Stimulated activated CD8-positive, alpha-beta memory T cell treated with anti-CD3 and anti-CD28 coated beads, Interleukin-7, amount 100 ng/mL, for 4 hours (primary cell): ENCODE measurements at regions not wholly inside any gene's neighbourhood (a gene's known extent, or its start where the extent isn't known, plus 50 kb on each side); places are given as distances from the start of the nearest gene placed in this dataset.

Experiments
- DNase-seq, 2 donors: peaks; one replicate each; pipeline ENCODE4 v3.0.0-alpha.2; 2020; ENCODE audit warnings: low read depth in 2 of 2

DNA sequence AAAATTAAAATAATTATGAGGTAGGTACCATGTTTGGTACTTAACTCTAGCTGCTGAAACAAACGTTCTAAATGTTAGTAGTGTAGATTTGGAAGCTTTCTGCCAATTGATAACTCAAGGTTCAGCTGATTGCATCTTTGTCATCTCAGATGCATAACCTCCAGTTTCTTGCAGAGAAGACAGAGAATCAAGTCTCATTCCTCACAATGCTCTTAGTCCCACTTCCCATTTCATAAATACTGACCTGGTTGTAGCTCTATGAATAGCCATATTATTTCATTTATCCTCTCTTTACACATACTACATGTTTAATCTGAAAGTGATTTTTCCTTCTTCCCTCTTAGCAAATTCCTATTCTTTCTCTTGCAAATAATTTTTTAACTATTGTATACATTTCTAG lies 178.5 kb upstream of the SETBP1 start:
- no peak for DNase-seq

DNA sequence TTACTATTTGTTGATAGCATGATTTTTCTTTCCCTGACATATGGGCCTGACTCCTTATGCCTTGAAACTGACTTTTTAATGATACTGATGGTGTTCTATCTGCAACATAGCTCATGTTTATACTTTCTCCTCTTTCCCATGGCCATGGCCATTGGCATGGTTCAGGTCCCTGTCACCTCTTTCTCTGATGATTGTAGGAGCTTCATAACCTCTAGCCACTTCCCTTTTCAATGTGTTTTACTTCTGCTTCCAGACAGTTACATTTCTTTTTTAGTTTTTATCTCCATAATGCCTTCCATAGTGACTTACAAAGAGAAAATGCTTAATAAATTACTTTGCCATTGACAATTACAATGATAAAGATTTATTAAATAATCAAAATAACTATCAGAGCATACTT lies 177.9 kb upstream of the SETBP1 start:
- DNase-seq, result no peak

DNA sequence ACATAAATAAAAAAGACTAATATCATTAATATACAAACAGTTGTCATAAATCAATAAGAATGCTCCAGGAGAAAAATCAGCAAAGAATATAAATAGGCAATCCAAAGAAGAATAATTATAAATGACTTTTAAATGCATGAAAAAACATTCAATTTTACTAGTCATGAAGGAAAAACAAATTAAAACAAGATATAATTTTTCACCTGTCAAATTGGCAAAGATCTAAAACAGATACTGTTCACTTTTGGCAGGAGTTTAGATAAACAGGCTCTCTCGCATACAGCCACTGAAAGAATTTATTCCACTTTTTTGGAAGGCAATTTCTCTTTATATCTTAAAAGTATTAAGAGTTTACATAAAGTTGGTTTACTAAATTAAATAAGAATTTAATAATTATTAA lies 176.8 kb upstream of the SETBP1 start:
- no peak for DNase-seq

DNA sequence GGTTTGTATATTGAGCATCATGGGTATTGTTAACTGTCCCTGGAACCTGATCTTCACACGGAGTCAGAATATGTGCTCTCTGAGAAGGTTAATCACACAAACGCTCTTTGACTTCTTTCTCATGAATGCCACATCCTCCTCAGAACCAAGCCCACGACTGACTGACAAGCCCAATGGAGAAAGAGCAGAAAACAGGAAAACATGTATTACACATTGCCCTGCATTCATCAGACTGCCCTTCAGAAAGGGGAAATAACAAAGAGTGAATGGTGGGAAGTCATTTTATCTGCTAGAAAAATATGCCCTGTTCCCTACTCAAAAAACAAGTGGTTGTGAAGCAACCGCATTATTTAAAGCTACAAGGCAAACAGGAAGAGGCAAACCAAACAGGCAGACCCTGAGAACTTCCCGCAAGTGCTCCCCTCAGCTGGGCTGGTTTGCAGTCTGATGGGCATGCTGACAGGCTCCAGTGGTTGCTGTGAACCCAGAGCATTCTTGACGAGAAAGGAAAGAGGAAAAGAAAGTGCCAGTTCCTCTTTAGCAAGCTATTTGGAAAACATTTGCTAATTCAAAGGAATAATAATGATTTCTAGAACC lies 172.9 kb upstream of the SETBP1 start:
- DNase-seq, result peak in 1 of 2 donors; percentile 9

DNA sequence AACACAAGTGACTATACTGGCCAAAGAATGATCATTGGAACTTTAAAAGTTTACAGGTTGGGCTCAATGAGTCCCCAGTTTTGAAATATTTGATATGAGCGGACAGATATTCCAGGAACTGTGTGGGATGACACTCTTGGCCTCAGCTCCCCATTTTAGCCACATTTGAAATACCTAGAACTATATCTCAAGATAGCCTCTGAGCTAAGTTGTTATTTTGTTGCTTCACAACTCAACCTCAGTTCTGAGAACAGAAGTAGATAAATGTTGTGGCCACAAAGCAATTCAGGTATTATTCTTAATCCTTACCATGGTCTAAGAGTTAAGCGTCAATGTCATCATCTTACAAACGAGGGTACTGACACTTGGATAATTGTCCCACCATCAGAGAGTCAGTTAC lies 172.2 kb upstream of the SETBP1 start:
- DNase-seq, result no peak

DNA sequence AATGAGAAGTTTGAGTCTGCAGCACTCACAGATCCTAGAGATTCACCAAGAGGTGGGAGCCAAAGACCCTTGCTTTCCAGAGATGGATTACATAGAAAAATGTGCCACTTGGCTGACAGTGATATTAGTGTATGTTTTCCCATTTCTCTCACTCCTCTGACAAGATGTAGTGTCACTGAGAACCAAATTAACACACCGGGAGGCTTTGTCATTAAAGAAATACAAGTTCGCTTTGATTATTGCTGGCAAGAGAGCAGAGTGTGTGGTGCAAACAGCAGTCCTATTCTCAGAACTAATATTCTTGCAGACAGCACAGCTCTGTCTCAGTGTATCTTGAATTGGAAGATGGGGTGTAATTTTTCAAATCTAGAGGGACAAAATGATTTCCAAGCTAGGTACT lies 171.6 kb upstream of the SETBP1 start:
- no peak for DNase-seq

DNA sequence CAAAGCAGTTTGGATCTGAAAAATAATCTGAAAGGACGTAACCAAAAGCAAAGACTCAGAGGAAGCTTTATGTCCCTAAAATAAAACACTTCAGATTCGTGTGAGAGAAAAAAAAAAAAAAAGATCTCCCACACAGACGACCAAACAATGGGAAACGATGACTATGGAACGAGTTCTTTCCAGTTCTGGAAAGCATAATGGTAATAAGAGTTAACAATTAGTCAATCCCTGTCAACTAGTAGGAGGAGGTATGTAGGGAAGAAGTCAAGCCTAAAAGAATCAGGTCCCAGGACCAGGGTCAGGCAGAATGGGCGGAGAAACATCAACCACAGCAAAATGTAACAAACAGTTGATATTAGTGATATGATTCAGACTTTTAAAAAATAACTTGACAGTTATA lies 170.3 kb upstream of the SETBP1 start:
- DNase-seq, result no peak

DNA sequence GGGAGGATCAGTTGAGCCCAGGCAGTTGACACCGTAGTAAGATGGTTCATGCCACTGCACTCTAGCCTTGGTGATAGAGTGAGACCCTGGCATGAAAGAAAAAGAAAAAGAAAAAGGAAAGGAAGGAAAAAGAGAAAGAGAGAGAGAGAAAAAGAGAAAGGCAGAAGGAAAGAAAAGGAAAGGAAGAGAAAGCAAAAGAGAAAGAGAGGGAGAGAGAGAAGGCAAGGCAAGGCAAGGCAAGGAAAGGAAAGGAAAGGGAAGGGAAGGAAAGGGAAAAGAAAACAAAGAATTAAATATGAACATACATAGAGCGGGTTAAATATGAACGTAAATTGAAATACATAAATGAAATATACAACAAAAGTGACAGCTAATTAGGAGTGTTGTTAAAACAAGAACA lies 167.5 kb upstream of the SETBP1 start:
- no peak for DNase-seq

DNA sequence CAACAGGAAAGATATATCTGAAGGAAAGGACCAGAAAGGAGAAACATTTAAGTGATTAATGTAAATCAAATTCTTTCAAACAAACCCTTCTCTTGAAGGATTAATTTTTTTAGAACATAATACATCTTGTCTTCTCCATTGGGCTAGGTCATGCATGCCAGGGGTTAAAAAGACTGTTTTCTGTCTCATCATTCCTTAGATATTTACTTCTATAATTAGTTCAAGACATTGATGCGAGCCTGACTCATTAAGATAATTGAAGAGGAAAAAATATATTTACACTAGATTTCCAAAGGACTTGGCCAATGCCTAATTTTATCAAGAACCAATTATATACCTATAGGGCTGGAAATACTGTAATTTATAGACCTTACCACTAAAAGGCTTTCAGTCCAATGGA lies 166.6 kb upstream of the SETBP1 start:
- no peak for DNase-seq

DNA sequence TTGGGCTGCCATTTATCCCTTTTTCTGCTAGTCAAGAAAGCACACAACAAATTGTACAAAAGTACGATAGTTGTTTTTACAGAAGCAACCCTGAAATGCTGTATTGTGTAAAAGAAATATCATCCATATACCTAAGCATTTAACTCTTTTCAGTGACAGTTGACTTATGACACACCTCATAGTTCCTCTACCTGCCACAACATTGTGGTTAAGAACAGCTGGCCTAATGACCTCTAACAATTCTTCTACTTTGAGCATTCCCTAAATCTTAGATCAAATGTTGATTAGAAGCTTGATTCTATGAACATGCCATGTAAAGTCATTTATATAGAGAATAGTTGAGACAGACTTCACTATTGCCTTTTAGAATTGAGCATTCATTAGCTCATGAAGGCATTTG lies 165.9 kb upstream of the SETBP1 start:
- DNase-seq, result no peak

DNA sequence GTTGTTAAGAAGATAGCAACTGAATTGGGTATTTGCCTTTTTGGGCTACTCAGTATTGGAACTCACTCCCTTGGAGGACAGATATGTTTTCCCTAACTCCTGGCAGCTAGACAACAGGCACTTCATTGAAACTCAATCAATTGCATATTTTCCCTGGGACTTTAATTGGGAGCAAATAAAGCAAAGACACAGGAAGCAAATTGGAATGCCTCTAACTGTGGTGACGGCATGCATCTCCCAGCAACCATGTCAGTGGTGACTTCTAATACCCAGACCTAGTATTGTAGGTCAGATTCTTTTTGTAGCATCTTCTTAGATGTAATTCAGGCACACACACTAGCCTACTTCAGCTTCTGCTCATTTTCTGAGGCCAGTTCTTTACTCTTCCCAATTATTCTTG lies 164.2 kb upstream of the SETBP1 start:
- DNase-seq, result no peak

DNA sequence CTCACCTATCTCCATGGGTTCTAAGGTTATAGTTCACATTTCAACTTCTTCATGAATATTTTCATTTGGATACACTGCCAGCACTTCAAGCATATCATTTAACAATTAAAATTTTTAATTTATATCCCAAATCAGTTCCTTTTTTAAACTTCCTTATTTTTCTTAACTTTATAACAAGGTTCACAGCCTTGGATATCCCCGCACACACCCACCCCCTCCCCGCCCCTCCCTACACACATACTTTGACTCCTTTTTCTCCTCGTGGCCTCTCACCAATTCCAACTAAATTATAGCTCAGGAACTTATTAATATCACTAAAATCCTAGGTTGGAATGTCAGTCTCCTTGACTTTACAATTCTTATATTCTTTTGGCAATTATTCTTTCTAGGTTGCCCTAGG lies 163.6 kb upstream of the SETBP1 start:
- DNase-seq, result no peak

DNA sequence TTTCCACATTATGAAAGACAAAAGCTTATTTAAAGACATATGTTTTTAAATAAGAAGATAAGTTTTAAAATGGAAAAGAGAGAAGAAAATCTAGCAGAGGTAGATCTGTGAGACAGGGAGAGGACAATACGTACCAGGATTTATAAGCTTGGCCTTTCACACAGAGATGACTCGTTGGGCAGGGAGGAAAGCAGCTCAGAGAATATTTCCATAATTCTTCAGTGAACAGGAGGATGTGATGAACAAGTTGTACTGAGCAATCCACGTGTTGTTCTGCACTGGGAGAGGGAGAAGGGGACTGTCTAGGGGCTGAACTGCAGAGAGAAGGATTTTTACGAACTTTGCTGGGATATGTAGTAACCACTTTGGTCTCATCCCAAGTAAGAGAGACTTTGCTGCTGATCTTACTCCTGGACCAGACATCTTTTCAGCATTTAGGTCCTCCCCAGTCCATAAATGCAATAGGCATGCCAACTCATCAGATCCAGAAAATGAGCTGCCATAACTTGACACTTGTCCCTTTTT lies 162.5 kb upstream of the SETBP1 start:
- no peak for DNase-seq

DNA sequence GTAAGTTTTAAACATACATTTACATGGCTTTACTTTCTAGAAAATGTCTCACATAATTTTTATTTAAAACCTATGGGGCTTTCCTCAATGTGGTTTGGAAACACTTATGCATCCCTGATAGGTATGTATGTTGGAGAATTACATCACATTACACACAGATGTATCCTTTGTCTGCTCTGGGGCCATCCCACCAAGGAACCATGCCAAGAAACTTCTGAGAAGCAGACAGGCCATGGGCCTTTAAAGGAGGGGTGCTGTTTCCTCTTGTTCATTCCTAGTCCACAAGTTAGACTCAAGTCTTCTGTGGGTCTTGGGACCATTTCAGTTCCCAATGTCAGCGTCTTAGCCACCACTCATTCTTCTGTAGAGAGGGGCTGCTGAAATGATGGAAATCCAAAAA lies 162.0 kb upstream of the SETBP1 start:
- no peak for DNase-seq

DNA sequence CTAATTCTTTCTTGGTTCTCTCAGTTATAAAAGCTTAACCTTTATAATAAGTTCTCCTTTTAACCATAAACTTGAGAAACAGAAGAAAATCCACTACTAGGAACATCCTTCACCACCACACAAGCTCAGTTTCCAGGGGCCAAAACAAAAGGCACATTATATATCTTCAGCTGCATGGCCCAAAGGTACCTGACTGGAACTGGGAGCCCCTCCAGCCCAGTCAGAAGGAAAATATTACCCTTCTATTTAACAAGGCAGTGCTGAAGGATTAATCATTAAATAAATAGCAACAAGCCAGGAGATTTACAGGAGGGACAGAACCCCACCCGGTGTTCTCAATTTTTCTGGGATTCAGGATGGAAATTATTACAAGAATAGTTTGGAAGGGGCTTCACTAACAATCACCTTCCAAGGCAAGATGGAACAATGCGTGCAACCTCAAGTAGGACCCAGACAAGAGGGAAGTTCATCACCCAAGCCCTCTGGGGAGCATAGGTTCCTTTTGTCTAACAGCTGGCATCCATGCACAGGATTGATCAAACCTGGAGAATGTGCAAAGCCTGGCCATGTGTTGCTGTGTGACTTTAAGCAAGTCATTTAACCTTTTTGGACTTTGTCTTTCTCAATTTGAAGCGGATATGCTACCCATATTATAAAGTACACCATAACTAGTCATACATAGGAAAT lies 159.6 kb upstream of the SETBP1 start:
- no peak for DNase-seq

DNA sequence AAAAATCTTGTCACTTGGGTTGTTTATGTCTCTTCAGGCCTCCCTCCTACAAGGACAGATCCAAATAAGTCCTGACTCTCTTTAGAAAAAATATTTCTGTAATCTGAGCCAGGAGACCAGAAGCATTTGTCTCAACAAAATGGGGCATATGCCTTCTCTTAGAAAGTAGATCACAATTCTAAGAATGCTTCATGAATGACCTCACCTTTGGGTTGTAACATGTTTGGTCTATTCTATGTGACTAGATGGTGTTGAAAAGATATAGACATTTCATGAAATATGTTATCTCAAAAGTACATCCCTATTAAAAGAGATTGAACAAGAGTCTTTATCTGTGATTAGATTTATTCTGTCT lies 159.0 kb upstream of the SETBP1 start:
- DNase-seq, result no peak

DNA sequence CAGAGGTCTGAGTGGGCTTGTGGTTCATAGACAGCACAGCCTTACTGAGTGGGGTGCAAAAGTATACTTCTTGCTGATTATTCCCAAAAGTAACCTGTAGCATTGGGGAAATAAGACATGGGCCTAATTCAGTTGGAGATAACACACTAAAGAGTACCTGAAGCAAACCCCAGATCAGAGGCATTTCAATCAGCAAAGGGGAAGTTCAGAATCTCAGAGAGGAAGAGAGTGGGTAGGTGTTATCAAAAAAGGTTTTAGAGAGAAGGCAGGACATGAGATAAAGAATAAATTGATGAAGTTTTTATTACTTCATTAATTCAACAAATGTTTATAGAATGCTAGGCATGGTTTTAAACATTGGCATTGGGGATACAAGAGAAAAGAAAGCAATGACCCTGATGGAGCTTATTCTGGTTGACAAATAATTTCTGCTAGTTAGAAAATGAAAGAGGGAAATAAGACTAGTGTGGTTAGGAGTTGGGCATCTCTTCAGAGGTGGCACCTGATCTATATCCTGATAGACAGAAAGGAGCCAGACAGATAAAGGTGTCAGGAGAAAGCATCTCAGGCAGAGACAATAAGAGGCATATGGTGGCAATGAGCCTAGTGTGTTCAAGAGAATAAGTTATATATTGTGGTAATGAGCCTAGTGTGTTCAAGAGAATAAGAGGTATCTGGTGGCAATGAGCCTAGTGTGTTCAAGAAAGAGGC lies 153.8 kb upstream of the SETBP1 start:
- DNase-seq, result no peak

DNA sequence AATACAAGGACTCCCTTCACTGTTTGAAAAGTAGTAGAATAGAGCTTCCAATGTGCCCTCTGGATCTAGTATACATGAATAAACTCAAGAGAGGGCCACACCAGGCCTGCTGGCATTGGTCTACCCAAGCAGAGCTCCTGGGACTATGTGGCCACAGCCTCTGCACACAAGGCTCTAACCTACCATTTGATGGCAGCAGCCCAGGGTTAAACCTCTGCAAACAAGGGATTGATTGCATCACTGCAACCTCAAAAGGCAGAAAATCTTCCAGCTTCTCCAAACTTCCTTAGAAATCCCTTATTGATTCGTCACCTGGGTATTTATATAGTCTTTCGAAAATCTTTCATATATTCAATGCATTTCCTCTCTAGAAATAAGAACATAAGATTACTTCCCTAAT lies 147.6 kb upstream of the SETBP1 start:
- no peak for DNase-seq

DNA sequence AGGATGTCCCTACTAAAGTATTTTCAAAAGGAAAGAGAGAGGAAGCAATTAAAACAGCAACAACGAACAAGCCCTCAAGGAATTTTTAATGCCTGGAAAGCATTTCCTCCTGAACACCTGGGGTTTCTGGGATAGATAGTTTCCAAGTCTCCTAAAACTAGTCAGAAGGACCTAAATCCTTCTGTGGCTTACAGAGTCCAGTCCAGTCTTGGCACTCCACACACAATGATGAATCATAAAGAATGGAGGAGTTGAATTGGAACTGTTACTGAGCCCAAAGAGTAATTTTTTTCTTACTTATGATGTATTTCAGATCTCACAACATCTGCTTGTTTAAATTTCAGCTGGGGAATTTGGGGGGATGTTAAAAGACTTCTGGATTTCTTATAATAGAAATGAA lies 144.6 kb upstream of the SETBP1 start:
- no peak for DNase-seq

DNA sequence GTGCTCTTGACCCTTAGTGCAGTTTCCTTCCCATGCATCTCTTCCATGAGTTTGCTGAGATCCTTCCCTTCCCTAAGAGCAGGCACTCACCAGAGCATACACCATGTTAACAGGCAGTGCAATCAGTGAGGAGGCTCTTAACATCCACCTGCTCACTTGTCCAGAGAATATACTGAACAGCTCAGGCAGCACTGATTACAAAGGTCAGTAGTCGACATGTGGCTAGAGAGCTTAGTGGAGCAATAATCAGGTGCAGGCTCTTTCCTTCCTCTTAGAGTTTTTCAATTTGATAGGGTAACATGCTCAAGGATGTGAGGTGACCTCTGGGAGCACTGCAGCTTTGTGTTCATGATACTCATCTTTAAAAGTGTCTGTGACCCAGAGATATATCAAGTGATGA lies 144.1 kb upstream of the SETBP1 start:
- DNase-seq, result no peak

DNA sequence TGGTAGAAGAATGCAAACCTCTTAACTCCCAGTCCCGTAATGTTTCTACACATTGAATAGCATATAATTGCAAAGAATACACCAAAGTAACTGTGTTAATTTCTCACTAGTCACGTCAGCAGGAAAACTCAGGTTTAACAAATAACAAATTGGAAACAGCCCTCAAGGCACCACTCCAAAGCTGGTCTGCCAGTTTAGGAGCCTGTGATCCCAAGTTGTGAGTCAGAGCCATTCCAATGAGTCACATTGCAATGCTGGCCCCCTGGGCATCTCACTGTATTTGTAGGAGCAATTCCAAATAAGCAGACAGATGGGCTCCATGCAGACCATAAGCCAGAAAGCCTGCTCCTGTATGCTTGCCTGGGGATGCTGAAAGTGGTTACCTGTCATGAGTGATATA lies 143.2 kb upstream of the SETBP1 start:
- no peak for DNase-seq

DNA sequence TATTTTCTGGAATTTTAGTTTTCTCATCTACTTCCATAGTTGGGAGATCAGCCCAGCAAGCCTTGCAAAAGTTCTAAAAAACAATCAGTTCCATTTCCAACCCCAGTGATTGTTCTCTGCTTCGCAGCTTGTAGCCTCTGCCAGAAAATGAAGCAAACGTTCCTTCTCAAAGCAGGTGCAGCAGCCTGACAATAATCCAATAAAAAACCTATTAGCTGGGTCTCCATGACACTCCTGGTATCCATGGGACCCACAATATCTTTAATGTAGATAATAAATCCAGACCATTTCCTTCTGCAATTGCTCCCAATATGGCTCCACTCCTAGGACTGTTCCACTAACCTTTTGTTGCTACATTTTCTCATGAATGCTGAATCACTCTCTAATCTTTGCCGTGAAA lies 140.8 kb upstream of the SETBP1 start:
- DNase-seq, result no peak

DNA sequence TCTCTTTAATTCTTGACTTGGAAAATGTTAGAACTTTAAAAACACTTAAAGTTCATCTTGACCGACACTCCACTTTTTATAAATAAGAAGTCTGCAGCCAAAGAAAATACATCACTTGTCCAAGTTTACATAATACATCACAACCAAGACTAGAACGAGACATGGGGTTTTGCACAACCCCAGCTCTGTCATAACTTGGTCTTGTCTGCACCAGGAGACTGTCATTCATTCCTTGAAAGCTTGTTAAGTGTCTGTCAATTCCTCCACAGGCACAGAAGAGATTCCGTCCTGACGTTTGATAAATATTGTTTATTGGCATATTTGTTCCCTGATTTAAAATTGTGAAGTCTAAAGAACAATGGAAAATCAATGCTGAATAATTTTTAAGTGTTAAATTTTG lies 139.5 kb upstream of the SETBP1 start:
- no peak for DNase-seq
